Fibroblast of peridontal ligament (primary cell): ENCODE measurements at regions not wholly inside any gene's neighbourhood (a gene's known extent, or its start where the extent isn't known, plus 50 kb on each side); places are given as distances from the start of the nearest gene placed in this dataset.
A peak's percentile ranks its signal among the peaks of the same experiment; 100 is the strongest.

ENCODE experiments used
- DNase-seq: peaks from one replicate; pipeline ENCODE4 v3.0.0-alpha.2; 2010; ENCODE audit errors: extremely low read depth

GRCh38 chr10:128221807-128222206 lies 95.6 kb upstream of the MKI67 start:
- DNase-seq: no peak

- no peak for DNase-seq
Measured at GRCh38 chr10:128222332-128222849, 96.2 kb upstream of the MKI67 start.

GRCh38 chr10:128230401-128230800 lies 104.2 kb upstream of the MKI67 start:
- no peak for DNase-seq

- no peak for DNase-seq
Measured at GRCh38 chr10:128233422-128233821, 107.2 kb upstream of the MKI67 start.

- DNase-seq: no peak
Measured at GRCh38 chr10:128237710-128238109, 111.5 kb upstream of the MKI67 start.

GRCh38 chr10:128241023-128241422 lies 114.8 kb upstream of the MKI67 start:
- no peak for DNase-seq

GRCh38 chr10:128242641-128243040 lies 116.4 kb upstream of the MKI67 start:
- DNase-seq: no peak

- no peak for DNase-seq
Measured at GRCh38 chr10:128245026-128245425, 118.8 kb upstream of the MKI67 start.

- DNase-seq: no peak
Measured at GRCh38 chr10:128247576-128247975, 121.4 kb upstream of the MKI67 start.

- no peak for DNase-seq
Measured at GRCh38 chr10:128254476-128254875, 128.3 kb upstream of the MKI67 start.

- DNase-seq: no peak
Measured at GRCh38 chr10:128257428-128257827, 131.2 kb upstream of the MKI67 start.

GRCh38 chr10:128258421-128258976 lies 132.3 kb upstream of the MKI67 start:
- no peak for DNase-seq

- peak; percentile 29 for DNase-seq
Measured at GRCh38 chr10:128263891-128264688, 137.9 kb upstream of the MKI67 start.

- no peak for DNase-seq
Measured at GRCh38 chr10:128265596-128265995, 139.4 kb upstream of the MKI67 start.

GRCh38 chr10:128267581-128267980 lies 141.4 kb upstream of the MKI67 start:
- DNase-seq: no peak

GRCh38 chr10:128268015-128268722 lies 141.9 kb upstream of the MKI67 start:
- no peak for DNase-seq

- no peak for DNase-seq
Measured at GRCh38 chr10:128274938-128275337, 148.7 kb upstream of the MKI67 start.

- DNase-seq: no peak
Measured at GRCh38 chr10:128275388-128276177, 149.4 kb upstream of the MKI67 start.

GRCh38 chr10:128277267-128277840 lies 151.1 kb upstream of the MKI67 start:
- DNase-seq: no peak

- no peak for DNase-seq
Measured at GRCh38 chr10:128278362-128278761, 152.1 kb upstream of the MKI67 start.

GRCh38 chr10:128280271-128280670 lies 154.0 kb upstream of the MKI67 start:
- DNase-seq: no peak

- DNase-seq: no peak
Measured at GRCh38 chr10:128281343-128281742, 155.1 kb upstream of the MKI67 start.
